GM19238 (cell line): ENCODE measurements at regions not wholly inside any gene's neighbourhood (a gene's known extent, or its start where the extent isn't known, plus 50 kb on each side); places are given as distances from the start of the nearest gene placed in this dataset.
"Not testable (repeated sequence)": the region's sequence is repeated elsewhere in the genome, so short reads cannot be mapped to it uniquely, and the experiment has no call there.

ENCODE experiments used
- DNase-seq: peaks from one replicate; pipeline ENCODE4 v3.0.0; 2011; ENCODE audit warnings: low spot score; ENCODE audit not compliant: insufficient read length

- DNase-seq: not testable (repeated sequence)
Measured at GRCh38 chr1:109857702-109858101, 52.9 kb upstream of the CSF1 start.

GRCh38 chr1:109855986-109856385 lies 54.7 kb upstream of the CSF1 start:
- not testable (repeated sequence) for DNase-seq

GRCh38 chr1:109853972-109854371 lies 56.7 kb upstream of the CSF1 start:
- DNase-seq: not testable (repeated sequence)

- not testable (repeated sequence) for DNase-seq
Measured at GRCh38 chr1:109852221-109853015, 58.2 kb upstream of the CSF1 start.

- no peak for DNase-seq
Measured at GRCh38 chr1:109850827-109851226, 59.8 kb upstream of the CSF1 start.

- no peak for DNase-seq
Measured at GRCh38 chr1:109850194-109850593, 60.5 kb upstream of the CSF1 start.

GRCh38 chr1:109849655-109850054 lies 61.0 kb upstream of the CSF1 start:
- DNase-seq: no peak

GRCh38 chr1:109847251-109847650 lies 63.4 kb upstream of the CSF1 start:
- no peak for DNase-seq

- DNase-seq: no peak
Measured at GRCh38 chr1:109846846-109847245, 63.8 kb upstream of the CSF1 start.

- DNase-seq: no peak
Measured at GRCh38 chr1:109846162-109846561, 64.5 kb upstream of the CSF1 start.

GRCh38 chr1:109845658-109846057 lies 65.0 kb upstream of the CSF1 start:
- DNase-seq: no peak

- DNase-seq: no peak
Measured at GRCh38 chr1:109844609-109845008, 66.0 kb upstream of the CSF1 start.

- no peak for DNase-seq
Measured at GRCh38 chr1:109840011-109840629, 70.5 kb upstream of the CSF1 start.

GRCh38 chr1:109839276-109839675 lies 71.4 kb upstream of the CSF1 start:
- DNase-seq: not testable (repeated sequence)

GRCh38 chr1:109838838-109839240 lies 71.8 kb upstream of the CSF1 start:
- no peak for DNase-seq

GRCh38 chr1:109837852-109838570 lies 72.6 kb upstream of the CSF1 start:
- DNase-seq: no peak

- not testable (repeated sequence) for DNase-seq
Measured at GRCh38 chr1:109835645-109836044, 71.9 kb upstream of the EPS8L3 start.

GRCh38 chr1:109834951-109835350 lies 71.2 kb upstream of the EPS8L3 start:
- no peak for DNase-seq

- no peak for DNase-seq
Measured at GRCh38 chr1:109832945-109833344, 69.2 kb upstream of the EPS8L3 start.

- no peak for DNase-seq
Measured at GRCh38 chr1:109828756-109829505, 65.2 kb upstream of the EPS8L3 start.

- DNase-seq: no peak
Measured at GRCh38 chr1:109827986-109828385, 64.3 kb upstream of the EPS8L3 start.

GRCh38 chr1:109827466-109827865 lies 63.7 kb upstream of the EPS8L3 start:
- no peak for DNase-seq
